HG03039 (cell line): ENCODE measurements at regions not wholly inside any gene's neighbourhood (a gene's known extent, or its start where the extent isn't known, plus 50 kb on each side); places are given as distances from the start of the nearest gene placed in this dataset.

Experiments
- ATAC-seq: cut with Tn5 transposase; IDR thresholded peaks from one replicate; pipeline ENCODE4 v1.9.1; 2021; ENCODE audit warnings: mild to moderate bottlenecking, moderate library complexity; ENCODE audit not compliant: unreplicated experiment

DNA sequence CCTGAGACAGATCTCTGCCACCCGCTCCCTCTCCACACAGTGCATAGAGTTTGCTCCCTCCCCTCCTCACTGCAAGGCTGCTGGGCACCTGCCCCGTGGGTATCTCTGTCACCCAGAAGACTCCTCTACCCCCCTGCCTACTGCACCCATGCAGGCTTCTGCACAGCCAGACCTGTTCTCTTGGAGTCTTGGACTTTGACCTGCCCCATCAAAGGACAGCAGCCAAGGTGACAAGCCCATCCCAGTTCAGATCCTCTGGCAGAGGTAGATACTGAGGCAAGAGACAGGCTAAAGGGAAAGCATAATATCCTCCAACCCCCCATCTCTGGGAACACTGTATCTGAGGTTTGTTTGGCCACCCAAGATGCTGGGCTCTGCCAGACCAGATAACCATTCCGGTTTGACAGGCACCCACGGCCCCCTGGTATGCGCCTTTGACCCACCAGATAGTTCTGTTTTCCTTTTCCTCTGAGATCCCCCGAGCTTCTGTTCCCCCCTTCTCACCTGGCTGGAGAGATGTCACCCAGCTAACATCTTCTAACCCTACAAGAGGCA is 239.6 kb downstream of the SOX9 start:
- ATAC-seq = no peak

DNA sequence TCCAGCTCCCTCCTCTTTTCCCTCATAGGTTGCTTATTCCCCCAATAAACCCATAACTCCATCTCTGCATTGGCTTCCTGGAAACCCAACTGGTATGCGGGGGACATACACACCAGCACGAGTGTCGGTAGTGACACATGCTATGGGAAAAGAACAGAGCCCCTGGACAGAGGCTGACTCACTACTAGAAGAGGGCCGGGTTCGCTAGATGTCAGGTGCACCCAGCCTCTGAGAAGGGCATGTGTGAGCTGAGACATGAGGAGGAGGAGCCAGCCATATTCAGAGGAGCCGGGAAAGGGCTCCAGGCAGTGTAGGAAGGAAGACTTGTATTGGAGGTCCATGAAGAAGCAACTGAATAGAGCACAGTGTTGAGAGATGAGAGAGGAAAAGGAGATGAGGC is 241.1 kb downstream of the SOX9 start:
- no peak for ATAC-seq

DNA sequence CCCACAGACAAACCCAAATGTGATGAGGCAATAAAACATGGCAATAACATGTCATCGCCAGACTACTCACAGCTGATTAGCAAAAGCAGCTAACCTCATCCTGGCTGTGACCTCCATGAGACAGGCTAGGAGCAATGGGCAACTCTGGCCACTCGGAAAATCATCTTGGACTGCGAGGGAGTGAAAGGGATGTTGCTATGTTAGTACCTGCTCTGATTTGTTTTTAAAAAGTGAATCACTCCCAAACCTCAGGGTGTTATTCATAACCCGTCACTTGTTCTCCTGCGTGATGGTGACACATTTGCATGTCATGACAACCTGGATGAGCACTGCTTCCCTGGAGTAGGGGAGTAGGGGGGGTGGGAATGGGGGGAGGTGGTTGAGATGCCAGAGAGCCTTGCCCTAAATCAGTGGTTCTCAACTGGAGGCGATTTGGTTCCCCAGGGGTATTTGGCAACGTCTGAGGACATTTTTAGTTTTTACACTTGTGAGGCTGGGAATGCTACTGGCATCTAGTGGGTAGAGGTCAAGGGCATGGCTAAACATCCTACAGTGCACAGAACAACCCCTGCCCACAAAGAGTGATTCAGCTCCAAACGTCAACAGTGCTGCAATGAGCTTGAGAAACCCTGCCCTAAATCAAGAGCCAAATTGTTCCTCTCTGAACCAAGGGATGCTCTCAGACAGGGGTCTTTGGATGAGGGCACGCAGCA is 241.7 kb downstream of the SOX9 start:
- no peak for ATAC-seq

DNA sequence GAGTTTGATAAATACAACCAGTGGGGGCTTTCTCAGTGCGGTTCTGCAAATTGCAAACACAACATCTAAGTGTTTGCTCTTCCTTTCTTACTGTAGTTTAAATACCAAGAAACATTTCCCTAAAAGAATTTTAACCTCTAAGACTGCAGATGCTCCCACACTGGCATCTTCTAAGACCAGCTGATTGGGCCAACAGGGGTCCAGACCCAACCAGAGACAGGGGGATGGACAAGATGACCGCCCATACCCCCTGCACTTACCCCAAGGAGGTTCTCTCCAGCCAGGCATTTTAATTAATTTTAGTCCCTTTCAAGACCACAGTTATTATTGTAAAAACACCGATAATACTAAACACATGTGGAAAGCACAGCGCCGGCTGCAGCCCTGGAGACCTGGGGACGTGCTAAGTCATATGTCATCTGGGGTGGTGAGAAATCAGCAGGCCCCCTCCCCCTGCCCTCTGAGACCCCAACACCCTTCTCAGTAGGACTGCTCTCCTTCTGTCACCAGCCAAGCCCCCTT is 242.3 kb downstream of the SOX9 start:
- no peak for ATAC-seq

DNA sequence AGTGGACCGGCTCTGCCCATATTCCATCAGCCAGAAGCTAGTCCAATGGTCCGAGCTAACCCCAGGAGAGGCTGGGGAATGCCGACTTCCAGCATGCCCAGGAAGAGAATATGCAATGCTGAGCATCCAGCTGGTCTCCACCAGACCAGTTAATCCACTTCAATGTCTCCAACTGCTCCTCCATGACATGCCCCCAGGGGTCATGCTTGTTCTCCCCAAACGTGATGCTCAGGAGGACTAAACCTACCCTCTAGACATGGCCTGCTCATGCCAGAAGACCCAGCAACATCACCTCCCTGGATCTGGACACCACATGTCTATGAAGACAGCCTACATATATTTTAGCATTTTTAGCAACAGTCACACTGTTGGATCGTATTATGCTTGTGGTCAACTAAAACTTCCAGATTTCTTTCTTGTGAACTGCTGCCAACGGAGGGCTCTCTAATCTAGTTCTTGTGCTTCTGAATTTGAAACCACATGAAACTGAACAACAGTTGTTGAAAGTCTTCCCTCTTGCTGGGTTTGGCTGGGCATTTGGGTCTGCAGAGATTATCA is 245.1 kb downstream of the SOX9 start:
- ATAC-seq = no peak

DNA sequence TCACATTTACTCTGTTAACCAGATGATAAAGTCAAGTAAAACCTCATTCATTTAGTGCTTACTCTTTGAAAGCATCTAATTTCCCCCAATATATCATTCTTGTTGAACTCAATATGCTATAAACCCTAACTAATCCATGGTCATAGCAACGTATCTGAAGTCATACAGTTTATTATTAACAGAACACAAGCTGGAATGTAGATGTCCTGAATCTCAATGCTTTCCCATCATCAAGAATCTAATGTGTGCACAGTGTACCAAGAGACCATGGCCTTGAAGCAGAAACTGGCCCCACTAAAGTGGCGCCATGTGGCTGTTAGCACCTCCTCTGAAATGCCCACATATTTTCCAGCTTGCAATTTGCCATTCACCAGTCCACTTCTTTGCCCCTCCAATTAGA is 245.8 kb downstream of the SOX9 start:
- no peak for ATAC-seq

DNA sequence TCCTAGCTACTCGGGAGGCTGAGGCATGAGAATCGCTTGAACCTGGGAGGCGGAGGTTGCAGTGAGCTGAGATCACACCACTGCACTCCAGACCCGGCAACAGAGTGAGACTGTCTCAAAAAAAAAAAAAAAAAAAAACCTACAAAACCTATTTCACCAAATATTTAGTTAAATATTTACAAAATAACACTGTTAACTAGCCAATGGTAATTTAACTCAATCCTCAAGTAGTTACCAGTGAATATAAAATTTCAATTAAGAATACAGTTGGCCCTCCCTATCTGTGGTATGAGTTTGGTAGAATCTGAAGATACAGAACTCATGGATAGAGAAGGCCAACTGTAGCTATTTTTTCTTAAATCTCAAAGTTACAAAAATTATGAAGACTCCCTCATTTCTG is 247.4 kb downstream of the SOX9 start:
- no peak for ATAC-seq

DNA sequence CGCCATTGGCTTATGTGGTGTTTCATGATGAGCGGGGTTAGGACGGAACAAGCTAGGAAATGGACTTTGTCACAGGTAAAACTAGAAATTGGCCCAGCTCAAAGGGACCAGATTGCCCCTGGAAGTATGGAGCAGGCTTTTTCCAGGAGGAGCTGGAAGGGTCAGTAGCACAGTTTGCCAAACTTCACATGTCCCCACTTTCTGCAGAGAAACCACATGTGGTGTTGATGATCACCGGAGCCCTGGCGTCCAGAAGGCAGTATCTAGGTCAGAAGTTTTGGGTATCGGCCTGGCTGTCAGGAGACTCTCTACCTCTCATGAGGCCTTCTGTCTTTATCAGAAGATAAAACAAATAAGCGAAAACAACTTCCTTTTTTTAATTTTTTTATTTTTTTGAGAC is 248.5 kb downstream of the SOX9 start:
- no peak for ATAC-seq

DNA sequence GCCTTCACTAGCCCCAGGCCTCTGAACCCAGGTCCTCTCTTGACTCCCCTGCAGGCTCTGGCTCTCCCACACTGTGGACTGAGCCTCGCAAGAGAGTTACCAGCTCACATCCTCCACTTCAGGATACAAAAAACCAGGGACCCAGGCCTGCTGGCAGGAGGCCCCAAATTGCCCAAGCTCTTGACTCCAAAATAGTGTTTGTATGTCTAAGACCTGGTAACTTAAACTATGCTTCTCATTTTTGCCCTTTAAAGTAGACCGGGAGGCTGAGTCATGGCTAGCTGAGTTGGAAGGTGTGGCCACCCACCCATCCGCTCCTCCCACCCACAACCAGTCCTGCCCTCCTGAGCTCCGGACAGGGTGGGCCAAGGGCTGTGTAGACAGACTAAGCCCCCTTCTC is 250.0 kb downstream of the SOX9 start:
- no peak for ATAC-seq

DNA sequence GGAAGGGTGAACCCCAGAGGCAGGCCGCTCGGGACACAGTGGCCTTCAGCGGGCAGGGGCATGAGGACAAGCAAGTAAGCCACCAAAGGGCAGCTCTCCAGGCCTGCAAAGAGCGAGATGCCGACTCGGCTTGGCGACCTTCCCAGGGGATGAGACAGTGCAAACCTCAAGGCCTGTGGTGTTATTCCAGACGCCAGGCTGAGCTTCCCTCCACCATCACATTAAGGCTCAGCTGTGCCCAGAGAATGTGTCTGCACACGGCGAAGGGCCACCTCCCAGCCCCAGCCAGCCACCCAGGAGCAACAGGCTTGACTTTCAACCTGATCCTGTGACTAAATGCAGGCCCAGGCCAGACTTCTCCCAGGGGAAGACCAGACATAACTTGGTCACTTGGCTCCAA is 251.4 kb downstream of the SOX9 start:
- ATAC-seq = no peak

DNA sequence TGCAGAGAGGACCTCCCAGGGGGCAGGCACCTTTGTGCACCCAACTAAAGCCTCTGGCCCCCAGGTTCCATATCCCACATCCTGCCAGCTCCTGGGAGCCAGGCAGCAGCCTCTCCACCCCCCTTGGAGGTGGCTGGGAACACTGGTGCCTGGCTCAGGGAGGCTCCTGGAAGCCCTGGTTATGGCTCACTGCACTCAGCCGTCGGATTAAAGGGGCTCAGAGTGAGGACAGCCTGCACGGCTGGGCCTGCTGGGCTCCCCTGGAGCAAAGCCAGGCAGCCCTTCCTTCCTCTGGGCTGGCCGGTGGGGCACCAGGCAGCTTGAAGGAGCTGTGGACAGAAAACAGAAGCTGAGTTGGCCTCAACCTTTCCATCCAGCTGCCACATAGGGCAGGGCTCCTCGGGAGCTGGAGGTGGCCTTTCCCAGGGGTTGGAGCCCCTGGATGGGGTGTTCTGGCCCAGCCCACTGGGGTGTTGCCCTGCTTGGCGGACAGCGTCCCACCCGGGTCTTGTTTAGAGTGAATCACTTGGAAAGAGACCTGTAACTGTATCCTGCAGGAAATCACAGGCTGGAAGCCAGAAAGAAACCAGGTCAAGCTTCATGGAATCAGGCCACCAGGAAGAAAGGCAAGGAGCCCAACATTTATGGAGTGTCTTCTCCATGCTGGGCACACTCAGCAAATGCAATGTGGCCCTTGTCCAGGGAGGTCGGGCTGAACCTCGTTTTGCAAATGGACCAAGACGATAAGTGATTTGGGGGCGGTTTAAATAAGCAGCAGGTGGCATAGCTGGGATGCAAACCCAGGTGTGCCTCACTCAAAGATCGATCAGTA is 253.3 kb downstream of the SOX9 start:
- no peak for ATAC-seq

DNA sequence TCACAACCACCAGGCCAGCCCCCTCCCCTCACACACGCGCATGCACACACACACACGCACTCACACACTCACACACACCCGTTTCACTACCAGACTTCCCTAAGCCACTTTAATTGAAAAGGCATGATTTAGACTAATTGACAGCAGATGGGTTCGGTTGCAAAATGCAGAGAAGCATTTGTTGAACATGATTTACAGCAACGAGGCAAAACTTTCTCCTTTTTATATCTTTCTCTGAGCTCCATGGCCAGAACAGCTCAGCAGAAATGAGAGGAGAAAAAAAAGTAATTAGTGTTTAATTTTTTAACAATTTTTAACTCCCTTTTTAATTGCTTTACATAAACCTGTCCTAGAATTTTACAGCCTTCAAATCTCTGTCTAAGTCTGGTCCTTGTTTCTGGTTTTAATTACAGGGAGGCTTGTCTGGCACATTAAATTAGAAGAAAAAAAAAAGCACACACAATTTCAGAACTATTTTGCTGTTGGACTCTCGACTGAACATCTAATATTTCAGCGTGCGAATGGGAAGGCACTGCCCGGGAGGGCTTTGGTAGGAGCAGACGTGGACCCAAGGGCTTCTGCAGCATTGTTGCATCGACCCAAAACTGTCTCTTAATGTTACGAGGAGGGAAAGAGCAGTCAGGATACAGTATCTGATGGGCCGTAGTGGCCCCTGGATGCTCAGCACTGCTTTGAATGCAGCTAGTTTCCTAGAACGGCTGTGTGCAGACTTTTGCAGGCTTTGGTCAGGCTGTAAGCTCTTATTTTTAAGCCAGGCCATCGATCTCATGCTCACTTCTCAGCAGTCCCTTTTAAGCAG is 255.9 kb downstream of the SOX9 start:
- no peak for ATAC-seq

DNA sequence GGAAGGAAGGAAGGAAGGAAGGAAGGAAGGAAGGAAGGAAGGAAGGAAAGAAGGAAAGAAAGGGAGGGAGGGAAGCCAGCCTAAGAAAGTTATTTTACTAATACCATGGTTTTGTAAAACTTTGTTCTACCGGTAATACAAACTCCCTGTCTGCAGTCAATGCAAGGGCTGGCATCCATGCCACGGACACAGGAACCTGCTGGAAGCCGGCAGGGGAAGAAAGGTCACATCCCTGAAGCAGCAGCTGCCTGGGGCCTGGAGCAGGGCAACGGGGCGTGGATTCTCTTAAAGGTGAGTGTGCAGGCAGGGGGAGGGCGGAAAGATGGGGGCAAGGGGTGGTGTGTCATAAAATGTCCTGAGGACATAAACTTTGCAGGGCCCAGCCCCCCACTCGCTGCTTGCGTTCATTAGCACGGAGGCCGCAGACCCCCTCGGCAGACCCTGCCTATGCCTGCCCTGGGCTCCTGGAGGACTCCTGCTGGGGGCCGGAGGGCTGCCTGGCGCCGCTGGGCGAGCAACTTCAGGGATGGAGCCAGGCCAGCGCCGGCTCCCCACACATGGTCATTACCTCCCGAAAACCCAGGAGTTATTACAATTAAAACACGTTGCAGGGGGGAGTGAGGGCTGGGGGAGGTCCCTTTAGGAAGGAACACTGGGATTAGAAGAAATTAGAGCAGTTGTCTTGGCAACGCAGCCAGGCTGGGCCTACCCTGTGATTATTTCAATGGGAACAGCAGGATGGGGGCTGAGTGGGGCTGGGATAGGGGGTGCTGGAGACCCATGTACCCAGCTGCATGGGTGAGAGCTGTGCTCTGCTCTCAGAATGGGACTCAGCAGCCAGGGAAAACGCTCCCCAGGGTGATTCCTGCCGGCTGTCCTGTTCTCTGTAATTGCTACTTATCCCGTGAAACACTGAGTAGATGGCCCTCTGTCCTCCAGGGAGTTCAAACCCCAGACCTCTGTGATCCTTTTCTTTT is 257.9 kb downstream of the SOX9 start:
- ATAC-seq = no peak

DNA sequence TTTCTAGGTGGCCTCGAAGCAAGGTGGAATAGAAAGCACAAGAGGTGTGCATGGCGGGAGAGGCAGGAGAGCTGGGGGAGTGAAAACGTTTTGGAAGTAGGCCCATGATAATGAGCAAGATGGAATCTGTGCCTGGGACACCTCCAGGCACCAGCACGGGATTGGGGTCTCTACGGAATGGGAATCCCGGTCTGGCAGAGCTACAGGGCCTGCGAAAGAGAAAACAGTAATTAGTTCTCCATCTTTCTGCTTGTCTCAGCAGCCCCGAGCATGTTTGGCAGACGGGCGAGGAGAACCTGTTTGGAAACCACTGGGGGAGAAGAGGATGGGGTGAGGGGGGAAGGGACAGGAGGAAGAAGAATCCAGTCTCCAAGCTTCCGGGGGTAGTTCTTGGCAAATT is 258.7 kb downstream of the SOX9 start:
- ATAC-seq = no peak

DNA sequence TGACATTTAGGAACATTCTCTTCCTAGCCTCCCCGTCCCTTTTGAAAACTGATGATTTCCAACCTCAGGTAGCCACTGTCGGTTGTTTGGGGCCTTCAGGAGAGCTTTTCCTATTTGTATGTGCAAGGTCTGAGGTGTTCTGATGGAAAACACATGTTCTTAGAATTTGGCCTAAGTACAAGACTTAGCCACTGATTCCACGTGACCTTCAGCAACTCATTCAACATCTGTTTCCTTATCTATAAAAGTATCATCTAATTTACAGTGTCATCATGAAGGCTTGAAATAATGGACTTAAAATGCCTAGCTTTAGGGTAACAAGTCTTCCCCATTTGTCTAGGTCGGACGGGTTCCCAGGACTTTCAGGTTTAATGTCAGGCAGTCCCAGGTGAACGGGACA is 259.3 kb downstream of the SOX9 start:
- no peak for ATAC-seq

DNA sequence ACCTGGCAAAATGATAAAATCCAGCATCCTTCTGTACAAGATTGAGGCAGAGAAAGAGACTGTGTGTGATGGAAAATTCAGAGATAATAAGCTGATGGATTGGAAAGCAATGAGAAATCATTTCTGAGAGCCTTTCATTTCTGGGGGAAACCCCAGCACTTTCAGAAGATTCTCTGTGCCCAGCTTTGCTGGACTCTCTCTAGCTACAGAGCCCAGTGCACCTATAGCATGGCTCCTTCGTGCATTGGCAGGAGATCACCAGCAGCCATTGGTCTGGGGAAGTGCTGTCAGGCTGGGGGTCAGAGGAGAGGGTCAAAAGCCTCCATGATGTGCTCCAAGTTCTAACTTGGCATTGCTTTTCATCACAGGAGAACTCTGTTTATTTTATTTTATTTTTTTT is 259.9 kb downstream of the SOX9 start:
- no peak for ATAC-seq

DNA sequence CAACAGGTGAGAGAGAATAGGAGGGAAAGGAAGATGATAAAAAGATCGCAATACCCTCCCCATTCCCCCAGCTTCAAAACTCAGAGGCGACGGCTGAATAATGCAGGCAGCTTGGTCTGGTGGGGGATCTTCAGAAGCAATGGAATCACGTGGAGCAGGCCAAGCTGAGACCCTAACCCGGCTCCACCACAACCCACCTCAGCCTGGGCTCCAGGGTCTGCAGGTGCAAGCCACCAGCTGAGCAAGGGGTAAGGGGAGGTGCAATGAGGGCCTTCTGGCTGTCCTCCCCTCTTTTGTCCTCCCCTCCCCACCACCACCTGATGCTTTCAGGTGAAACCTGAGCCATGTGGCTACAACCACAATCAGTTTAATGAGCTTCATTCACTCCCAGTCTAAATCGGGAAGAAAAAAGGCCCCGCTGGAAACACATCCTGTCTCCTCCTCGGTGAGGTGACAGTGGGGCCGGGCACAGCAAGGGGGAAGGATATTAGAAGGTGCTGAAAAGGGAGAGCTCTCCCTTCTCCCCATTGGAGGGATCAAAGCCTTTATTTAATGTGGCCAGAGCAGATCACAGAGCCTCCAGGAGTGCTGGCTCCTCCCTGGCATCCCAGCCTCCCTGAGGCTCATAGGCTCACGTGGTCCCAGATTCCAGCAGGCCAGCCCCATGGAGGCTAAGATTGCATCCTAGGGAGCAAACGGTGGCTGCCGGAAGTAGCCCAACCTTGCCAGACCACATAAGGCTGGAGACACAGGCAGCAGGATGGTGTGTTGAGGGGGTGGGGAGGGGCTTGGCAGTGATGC is 261.0 kb downstream of the SOX9 start:
- ATAC-seq = no peak

DNA sequence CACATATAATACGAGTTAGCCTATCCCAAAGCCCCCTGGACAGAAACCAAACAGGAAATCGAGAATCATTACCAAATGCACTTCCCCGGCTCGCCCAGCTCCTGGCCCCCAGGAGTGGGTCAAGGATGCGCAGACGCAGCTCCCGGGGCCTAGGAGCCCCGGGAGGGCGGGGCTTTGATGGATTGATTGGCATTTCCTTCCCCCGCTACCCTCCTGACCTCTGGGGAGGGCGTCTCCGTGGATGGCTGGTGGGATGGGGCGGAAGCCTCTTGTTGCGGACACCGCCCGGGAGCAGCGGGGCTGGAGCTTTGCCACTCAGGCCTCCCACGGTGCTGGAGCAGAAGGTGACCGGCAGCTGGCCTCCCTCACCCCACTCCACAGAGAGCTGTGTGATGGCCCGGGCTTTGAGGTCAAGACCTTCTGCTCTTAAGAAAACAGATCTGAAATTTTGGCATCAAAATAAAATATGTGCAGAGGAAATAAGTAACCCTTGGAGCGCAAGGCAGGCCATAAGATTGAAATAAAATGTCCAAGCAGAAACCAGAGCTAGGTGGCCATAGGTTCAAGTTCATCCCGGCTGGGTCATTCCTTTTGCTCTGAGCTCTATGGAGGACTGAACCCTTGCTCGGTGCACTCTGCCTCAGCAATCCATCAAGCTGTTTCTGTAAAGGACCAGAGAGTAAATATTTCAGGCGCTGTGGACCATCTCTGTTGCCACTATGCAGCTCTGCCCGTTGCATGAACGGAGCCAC is 262.3 kb downstream of the SOX9 start:
- no peak for ATAC-seq
